ENCODE measurements at regions not wholly inside any gene's neighbourhood (a gene's known extent, or its start where the extent isn't known, plus 50 kb on each side); places are given as distances from the start of the nearest gene placed in this dataset.
"Not testable (repeated sequence)": the region's sequence is repeated elsewhere in the genome, so short reads cannot be mapped to it uniquely, and the experiment has no call there.

- DNase-seq (ENCODE audit: low spot score): no peak
Observed at GRCh38 chr7:12985752-12986151, 298.3 kb downstream of the ARL4A start.

DNA sequence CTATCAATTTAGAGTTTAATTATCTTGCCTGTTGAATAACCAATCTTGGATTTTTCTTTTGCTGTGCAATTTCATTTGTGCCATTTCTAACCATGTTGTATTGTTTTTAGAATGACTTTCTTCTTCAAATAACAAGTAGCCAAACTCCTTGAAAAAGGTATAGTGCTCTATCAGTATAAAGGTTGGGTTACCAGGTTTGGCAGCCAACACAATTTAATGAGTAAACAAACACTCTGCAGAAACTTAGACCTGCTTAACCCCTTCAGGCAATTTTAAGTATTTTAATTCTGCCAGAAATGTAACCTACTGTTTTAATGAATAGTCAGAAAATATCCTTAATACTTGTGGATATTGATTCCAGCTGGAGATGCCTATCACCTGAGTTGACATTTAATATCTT is 299.8 kb downstream of the ARL4A start:
- no peak for DNase-seq (ENCODE audit: low spot score)

DNA sequence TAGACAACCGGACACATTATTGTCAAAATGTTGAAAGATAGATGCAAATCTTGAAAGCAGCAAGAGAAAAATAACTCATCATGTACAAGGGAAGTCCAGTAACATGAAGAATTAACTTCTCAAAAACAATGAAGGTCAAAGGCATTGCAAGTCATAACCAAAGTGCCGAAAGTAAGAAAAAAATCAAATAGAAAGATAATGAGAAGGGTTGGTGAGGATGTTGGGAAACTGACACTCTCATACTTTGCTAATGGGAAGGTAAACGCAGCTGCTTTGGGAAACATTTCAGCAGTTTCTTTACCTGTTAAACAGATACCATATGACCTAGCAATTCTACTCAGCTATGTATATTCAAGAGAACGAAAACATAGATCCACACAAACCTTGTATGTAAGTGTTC is 303.0 kb downstream of the ARL4A start:
- no peak for DNase-seq (ENCODE audit: low spot score)

DNA sequence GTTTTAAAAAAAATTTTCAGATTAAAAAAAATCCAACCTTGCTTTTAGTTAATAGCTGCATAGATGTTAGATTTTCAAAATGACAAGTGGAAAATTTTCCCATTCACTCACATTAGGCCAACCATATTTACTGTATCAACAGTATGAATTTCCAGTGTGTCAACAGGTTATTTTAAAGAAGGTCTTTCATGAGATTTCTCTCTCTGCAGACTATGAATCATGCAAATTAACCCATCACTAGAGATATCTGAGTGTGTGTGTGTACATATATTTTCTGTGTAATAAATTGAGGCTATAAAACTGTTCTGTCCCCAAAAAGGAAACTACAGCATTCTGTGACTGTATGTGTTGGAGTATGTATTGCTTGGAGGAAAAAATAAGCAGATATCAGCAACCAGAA is 305.6 kb downstream of the ARL4A start:
- DNase-seq (ENCODE audit: low spot score): no peak

GRCh38 chr7:12995912-12996469 is 308.6 kb downstream of the ARL4A start:
- DNase-seq (ENCODE audit: low spot score): no peak

GRCh38 chr7:13007331-13007730 is 319.9 kb downstream of the ARL4A start:
- DNase-seq (ENCODE audit: low spot score): no peak

GRCh38 chr7:13009517-13009916 is 322.1 kb downstream of the ARL4A start:
- no peak for DNase-seq (ENCODE audit: low spot score)

DNA sequence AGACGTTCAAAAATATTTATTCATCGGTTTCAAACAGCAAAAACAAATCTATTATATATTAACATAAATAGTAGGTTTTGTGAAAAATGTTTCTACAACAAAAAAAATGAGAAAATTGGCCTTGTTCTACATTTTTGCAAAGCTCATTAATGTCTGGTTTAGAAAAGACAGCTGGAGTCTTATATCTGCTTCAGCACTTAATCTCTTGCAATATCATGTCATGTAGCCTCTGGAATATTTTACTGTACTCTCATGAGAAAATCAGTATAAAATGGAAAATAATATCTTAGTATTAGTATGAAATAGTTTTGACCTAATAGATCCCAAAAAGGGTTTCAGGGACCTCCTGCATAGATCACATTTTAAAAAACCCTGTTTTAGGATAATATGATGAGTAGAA is 326.6 kb downstream of the ARL4A start:
- DNase-seq (ENCODE audit: low spot score): no peak

- no peak for DNase-seq (ENCODE audit: low spot score)
Observed at GRCh38 chr7:13016036-13016581, 328.7 kb downstream of the ARL4A start.

DNA sequence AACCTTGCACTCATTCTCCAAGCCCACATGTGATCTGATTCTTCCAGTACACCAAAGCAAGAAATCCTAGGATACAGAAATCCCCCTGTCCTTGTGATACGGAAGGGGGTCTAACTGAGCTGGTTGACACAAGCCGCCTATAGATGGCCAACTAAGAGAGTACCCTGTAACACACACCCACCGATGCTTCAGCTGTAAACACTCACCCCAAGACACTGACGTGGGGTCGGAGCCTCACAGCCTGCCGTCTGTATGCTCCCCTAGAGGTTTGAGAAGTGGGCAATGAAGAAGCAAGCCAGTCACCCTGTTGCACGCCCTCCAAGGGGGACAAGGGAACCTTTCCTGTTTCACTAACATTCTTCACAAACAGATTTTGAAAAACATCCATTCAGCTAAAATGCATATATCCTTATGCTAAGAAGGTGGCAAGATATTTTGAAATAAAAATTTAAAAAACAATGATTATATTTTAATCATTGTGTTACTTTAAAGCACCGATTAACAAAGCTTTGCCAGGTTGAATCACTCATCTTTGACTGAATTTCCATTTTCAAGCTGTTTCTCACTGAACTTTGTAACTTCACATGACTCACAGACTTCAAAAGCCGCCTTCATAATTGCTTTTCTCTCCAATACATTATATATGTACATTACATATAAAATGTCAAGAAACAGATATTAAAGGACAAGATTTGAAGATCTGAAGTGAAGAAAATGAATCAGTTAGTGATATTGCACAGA is 329.3 kb downstream of the ARL4A start:
- no peak for DNase-seq (ENCODE audit: low spot score)

DNA sequence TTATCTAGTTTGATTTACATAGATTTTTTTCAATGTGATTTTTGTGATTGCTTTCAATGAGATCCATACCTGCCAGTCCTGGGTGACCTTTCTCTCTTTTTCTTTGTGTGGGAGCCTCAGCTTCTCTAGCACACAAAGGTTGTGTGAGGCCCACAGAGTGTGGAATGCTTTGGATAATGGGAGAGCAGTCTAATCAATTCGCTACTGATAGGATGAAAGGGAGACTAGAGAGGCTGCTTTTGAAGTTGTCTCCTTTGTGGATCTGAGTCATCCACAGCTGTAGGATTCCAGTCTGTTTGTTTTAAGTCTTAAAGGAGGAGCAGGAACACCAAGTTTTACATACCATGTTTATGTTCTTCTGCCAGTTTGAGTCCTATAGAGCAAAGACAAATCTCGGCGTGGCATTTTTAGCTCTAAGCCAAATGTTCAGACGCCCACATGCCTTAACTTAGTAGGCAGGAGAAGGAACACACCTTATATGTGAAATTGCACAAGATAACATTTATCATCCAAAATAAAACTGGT is 330.0 kb downstream of the ARL4A start:
- no peak for DNase-seq (ENCODE audit: low spot score)

- DNase-seq (ENCODE audit: low spot score): no peak
Observed at GRCh38 chr7:13017881-13018280, 330.4 kb downstream of the ARL4A start.

- DNase-seq (ENCODE audit: low spot score): no peak
Observed at GRCh38 chr7:13021566-13022300, 334.3 kb downstream of the ARL4A start.

- no peak for DNase-seq (ENCODE audit: low spot score)
Observed at GRCh38 chr7:13024121-13024674, 336.8 kb downstream of the ARL4A start.

DNA sequence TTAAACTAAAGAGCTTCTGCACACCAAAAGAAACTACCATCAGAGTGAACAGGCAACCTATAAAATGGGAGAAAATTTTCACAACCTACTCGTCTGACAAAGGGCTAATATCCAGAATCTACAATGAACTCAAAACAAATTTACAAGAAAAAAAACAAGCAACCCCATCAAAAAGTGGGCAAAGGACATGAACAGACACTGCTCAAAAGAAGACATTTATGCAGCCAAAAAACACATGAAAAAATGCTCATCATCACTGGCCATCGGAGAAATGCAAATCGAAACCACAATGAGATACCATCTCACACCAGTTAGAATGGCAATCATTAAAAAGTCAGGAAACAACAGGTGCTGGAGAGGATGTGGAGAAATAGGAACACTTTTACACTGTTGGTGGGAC is 337.6 kb downstream of the ARL4A start:
- not testable (repeated sequence) for DNase-seq (ENCODE audit: low spot score)

DNA sequence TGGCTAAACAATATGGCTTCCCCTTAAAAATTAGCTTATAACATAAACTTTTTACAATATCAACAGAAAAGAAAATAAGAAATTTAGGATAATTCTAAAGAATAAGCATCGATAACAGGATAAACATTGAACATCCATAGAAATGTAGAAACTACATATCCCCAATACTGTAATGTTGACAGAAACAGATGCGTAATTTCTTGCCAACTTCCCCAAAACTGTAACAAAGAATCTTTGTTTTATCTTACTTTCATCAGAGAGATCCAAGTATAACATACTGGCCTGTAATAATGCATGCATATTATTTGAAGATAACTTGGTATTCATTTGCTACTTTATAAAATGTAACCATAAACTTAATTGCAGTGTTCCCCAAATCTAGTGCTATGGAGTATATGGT is 339.9 kb downstream of the ARL4A start:
- no peak for DNase-seq (ENCODE audit: low spot score)

DNA sequence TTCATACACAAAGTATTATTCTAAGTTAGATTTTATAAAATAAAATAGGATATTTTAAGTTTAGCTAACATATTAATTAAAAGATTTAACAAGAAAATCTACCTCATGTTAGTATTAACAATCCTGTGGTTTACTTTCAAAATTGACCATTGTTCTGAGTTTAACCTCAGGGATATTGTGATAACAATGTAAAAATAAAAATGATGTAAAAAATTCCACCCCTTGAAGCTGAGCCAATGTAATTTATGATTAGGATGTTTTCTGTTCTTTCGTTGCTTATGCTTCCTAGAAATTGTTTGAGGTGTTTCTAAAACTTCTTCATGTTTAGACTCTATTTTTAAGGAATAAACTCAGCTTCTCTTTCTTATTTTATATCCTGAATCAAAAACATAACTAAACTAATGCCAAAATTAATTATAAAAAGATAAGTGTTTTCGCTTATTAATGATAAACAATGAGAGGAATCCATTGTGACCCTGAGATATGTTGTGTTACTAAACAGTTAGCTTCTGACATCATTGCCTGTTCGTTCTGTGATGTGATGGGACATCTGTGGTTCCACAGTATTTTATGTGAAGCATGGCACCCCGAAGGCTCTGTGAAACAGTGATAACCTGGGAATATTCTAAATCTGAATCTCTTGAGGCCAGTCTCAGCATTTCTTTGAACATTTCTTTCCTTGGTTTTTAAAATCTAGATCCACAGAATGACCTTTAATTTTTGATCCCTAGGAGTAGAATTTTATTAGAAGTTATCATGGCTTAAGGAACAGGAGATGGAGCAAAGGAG is 340.8 kb downstream of the ARL4A start:
- DNase-seq (ENCODE audit: low spot score): no peak

GRCh38 chr7:13028825-13029099 is 341.3 kb downstream of the ARL4A start:
- DNase-seq (ENCODE audit: low spot score): no peak

- no peak for DNase-seq (ENCODE audit: low spot score)
Observed at GRCh38 chr7:13031468-13031867, 344.0 kb downstream of the ARL4A start.

- no peak for DNase-seq (ENCODE audit: low spot score)
Observed at GRCh38 chr7:13032084-13032483, 344.7 kb downstream of the ARL4A start.

DNA sequence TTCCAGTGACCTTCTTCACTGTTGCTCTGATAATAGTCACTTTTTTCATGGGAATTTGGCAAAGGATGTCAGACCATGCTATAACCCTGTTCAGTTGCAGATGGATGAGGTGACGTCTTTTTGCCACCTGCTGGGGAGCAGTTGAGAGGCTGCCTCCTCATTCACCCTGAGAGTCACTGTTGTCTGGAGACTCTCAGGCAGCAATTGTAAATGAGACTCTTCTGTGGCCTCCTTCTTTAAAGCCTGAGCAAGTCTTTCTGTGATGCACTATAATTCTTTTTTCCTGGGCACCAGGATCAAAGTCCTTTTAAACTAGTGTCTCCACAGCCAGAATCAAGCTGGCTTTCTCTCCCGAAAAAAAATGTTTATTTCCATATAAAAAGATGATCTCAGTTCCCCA is 345.1 kb downstream of the ARL4A start:
- no peak for DNase-seq (ENCODE audit: low spot score)

GRCh38 chr7:13034693-13035092 is 347.3 kb downstream of the ARL4A start:
- no peak for DNase-seq (ENCODE audit: low spot score)
